Caki2 (cell line): ENCODE measurements at regions not wholly inside any gene's neighbourhood (a gene's known extent, or its start where the extent isn't known, plus 50 kb on each side); places are given as distances from the start of the nearest gene placed in this dataset.

Source experiments
- DNase-seq: peaks from one replicate; pipeline ENCODE4 v3.0.0-alpha.2; 2015; ENCODE audit warnings: low read depth
- in situ Hi-C: cut with HindIII; loops from 2 replicates; pipeline ENCODE4 v1.10.0; 2016; ENCODE audit warnings: low sequenced_read_pairs, low pct_unique_long_range_greater_than_20kb, mixed read lengths

DNA sequence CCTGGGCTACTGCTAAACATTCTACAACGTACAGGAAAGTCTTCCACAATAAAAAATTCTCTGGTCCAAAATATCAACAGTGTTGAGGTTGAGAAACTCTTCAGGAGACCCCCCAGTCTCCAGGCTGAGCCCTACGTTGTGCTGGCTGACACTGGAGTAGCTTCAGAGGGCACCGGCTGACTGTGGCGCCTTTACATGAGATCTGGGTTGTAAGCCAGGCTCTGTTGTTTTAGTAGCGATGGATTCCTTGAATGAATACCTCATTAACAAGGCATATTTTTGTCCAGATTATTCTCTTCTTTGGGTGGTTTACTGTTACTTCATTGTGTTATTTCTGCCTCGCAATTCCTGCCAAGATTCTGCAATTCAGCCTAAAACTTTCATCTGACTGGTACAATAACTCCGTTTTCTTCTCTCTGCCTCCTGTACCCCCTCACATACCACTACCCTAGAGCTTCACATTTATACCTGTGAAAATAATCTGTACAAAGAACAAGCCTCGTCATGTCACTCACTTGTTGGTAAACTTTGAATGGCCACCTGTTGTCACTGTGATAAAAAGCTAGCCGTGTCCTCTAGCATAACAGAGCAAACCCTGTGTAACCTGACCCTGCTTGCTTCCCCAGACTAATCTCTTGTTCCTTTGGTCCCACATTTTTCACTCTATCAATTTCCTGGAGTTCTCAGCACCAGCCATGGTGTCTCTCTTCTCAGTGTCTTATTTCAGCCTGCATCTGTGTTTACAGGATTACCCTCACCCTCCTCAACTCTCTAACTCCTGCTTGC is 1476.1 kb upstream of the TENM3 start:
- in situ Hi-C loops, result no loop called here

DNA sequence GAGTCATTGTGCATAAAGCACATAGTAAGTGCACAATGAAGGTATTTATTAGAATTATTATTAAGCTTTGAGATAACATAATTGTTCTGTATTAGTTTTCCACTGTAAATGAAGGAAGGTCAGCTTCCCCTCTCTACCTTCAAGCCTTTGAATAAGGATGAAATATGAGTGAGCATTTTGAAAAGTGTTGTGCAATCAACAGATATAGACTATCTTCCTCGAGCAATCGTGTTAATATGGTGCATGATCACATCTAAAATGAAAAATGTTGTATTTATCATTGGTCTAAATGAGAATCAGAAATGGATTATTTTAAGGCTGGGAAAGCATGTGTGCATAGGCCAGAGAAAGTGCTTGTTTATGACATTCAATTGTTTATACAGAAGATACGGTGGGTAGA is 1474.6 kb upstream of the TENM3 start:
- in situ Hi-C loops, result no loop called here
- no peak for DNase-seq

More for the DNA sequence above, 1476.1 kb upstream of the TENM3 start:
- no peak for DNase-seq

DNA sequence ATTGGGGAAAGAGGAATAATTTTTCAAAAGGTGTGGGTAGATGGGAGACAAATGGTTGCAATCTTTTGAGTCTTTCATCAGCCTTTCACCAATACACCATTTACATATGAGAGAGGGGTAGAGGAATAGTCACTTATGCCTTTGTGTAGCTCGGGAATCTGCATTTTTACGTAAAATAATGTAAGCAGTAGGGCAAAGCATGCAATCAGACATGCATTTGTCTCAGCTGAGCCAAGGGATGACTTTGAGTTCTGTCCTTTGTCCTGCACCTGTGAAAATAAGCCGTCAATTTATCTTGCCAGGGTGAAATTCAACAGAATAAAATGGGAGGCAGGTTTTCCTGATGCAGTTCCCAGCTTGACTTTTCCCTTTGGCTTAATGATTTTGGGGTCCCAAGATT is 1473.4 kb upstream of the TENM3 start:
- no peak for DNase-seq

DNA sequence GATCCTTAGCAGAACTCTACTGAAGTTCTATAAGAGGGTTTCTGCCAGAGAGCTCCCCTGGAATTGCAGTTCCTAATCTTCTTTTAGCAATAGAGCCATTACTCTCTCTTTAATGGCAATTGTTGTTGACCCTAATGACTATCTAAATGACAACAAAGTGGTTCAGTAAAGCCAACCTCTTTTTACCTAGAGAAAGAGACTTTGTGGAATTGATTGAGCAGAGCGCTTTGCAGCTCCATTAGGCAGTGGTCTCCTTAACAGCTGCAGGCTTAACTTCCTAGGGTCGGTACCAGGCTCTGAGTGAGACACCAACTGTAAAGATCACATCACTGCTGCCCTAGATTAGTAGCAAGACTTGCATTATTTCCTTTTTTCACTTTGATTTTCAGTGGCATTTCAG is 1472.9 kb upstream of the TENM3 start:
- DNase-seq, result no peak
- in situ Hi-C loops, result no loop called here

More for the DNA sequence above, 1473.4 kb upstream of the TENM3 start:
- in situ Hi-C loops, result no loop called here

DNA sequence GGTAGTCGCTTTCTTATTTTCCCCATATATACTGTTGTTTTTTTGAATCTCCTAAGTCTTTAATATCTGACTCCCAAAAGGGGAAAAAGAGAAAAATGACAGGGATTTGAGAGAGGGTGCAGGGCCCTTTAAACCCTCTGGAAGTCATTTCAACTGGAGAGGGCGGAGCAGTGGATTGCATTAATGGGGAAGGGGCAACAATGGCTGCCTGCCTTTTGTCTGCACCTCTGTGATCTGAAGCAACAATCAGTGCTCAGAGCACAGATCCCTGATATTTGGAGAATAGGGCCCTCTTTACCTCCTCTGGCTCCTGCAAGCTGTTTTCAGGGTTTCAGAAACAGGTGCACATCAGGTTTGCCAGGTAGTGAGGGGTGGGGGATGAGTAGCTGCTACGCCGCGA is 1458.3 kb upstream of the TENM3 start:
- no peak for DNase-seq
- in situ Hi-C loops, result no loop called here

DNA sequence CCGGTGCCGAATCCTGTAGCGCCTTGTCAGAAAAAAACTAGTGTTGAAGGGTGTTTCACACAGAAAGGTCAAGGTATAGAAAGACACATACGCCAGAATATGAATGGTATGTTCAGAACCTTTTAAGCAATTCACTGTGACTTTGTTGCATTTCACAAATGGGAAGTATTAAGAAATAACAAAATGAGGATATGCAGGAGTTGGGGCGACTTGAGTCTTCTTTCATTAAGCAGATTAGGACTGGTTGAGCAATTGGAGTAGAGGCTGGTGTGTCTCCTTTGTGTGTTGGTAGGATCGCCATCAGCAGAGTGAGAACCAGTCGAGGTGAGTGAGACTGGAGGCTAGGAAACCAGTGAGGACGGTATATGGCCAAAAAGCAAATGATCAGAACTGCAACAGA is 1454.5 kb upstream of the TENM3 start:
- in situ Hi-C loops, result no loop called here
- DNase-seq, result no peak

DNA sequence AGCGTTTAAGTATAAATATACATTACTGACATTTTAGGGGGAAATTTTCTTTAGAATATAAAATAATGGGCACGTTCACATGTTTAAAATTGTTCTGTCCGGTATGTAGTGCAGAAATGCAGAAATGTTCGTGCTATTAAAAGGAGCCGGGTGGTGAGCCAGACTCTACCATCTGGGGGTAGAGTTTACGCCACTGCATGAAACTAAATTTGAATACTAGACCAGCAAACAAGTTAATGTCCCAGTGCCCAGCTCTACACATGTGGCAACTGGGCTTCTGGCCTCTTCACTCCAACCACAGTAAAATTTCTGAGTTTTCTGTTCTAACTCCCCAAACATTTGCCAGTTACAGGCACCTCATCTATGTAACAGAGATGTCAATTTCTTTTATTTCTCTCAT is 1453.3 kb upstream of the TENM3 start:
- DNase-seq, result no peak
- in situ Hi-C loops, result no loop called here

DNA sequence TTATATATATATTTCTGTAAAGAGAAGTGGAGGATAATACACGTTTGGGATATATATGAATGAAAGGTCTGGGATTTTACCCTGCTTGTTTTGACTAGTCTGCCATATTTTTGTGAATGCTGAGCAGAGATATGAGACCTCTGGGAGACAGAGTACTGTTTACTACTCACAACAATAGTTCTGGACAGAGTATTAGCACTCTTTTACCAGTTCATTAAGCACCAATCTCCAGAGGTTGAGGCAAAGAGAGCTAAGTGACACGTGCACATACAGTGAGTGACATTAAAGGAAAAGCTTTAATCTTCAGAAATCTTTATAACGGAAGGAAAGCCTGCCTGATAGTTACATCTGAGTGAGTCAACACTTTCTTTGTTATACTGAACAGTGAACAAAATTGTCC is 1452.7 kb upstream of the TENM3 start:
- in situ Hi-C loops, result no loop called here
- DNase-seq, result no peak

DNA sequence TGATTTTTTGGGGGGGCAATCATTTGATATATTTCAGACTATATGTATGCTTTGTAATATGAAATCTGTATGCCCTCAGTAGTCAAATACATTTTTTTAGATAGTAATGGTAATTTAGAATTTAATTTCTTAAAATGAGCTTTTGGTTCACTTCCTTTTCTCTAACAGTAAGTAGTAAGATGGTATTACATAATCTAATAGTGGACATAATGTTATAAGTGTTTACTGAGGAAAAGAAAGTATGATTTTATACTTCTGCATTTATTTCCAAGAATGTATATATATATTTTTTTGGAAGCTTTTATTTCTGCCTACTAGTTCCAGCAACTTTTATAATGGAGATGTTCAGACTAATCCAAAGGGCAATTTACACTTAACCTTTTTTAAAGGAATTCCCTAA is 1450.7 kb upstream of the TENM3 start:
- DNase-seq, result no peak
- in situ Hi-C loops, result no loop called here

DNA sequence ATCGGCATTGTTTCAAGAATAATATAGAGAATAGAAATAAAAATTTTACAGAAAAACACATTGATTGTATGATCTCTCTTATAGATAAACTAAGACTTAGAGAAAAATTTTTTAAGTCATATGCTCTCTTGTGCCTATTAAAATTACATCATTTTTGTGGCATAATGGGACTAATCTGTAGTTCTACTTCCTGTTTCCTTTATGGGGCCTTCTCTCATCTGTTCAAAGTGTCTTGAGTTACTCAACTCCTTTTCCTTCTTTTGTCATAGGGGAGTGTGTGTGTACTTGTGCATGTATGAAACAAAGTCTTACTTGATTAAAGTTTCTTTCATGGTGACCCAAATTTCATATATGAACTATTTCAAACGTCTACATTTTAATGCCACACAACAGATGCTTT is 1448.9 kb upstream of the TENM3 start:
- in situ Hi-C loops, result no loop called here
- DNase-seq, result no peak

DNA sequence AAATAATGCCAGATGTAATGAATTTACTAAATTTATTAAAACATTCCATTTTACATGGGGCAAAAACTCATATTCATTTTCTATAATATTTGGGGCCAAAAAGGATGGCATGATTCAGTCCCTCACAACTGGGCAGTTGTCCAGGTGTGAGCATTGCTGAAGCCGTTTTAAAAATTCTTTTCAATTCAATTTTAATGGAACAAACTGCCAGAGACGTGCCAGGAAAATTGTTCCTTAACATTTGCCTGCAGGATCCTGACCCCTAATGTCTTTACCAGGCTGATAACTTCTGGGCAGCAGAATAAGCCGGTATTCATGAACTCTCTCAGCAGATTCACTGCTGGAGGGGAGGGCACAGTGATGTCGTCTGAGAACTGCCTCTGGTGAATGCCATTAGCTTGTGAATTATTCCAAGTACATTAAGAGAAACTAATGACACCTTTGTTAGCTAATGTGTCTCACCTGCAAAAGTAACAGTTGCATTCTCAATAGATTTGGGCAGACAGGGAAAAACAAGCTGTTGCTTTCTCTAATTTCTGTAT is 1445.1 kb upstream of the TENM3 start:
- no peak for DNase-seq
- in situ Hi-C loops, result no loop called here

DNA sequence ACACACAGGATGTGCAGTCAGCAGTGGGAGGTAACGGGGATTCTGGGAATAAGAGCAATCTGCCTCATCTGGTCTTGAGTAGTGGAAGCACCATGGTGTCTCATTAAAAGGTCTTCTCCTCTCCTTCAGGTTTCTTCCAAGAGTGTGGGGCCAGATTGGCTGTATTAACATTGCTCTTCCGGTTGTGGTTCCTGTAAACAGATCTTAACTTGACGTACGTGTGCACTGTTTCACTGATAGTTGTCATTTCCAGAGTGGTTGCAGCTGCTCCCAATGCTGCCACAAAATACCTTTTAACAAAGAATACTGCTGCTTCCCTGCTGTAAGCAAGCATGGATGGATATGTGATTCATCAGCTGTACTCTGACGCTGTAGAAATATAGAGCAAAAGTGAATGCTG is 1443.4 kb upstream of the TENM3 start:
- DNase-seq, result no peak
- in situ Hi-C loops, result no loop called here

DNA sequence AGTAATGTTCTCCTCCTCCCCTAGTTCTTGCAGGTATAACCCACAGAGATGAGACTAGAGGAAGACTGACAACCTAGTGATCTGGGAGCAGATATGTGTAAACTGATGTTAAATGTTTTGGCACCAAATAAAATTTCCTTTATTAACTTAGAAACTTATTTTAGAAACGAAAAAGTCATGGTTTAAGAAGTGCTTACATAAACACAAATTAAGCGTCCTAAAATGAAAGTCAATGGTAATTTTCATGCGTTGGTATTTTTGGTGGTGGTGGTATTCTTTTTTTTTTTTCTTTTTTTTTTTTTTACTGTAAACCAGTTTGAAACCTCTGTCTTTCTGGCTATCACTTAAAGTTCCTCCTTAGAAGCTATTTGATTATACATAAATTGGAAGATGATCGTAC is 1438.1 kb upstream of the TENM3 start:
- no peak for DNase-seq
- in situ Hi-C loops, result no loop called here

DNA sequence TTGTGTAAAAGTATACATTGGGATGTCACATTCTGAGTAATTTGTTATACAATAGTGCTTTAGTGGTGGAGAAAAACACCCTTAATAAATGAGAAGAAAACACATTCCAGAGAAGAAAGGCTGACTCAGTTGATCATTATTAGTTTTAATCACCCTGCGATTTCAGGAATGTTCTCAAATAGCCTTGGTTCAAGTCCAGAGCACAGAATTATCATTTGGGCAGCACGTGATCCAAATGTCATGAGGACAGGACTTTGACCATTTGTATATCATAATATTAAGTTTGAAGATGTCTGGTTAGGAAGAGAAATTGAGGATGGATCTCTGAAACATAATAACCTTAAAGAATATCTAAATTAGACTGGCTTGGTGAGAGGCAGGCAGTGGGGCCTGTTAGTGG is 1434.3 kb upstream of the TENM3 start:
- in situ Hi-C loops, result no loop called here

DNA sequence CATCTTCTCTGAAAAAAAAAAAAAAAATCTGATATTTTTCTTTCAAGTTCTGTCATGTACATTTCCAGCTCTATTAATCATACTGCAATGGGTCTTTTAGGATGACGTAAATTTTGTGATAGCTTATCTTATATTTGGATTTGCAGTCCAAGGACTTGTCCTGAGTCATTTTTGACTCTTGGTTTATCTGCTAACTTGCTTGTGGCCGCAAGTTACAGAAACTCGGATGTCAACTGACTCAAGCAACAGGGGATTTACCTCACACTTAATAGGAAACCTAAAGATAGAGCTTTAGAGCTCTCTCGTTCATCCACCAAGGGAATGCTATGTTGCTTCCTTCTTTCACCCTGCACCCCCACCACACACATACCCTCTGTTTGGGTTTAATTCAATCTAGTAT is 1433.8 kb upstream of the TENM3 start:
- DNase-seq, result no peak
- in situ Hi-C loops, result no loop called here

More for the DNA sequence above, 1434.3 kb upstream of the TENM3 start:
- no peak for DNase-seq

DNA sequence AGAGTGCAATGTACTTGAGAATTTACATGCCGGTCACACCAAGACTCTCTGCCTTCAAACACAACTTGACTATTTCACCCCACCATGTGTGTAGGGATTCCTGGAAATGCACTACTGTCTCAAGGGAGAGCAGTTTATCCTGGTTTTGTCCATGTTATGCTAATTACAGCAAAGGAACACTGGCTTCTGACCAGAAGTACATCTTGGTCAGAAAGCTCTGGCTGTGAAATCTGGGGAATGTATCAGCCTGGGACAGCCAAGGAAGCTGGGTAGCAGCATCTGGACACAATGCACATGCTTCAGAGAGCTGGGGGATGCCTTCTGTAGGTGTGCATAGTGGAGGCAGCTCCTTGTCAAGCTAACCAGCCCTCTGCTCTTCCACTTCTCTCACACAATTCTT is 1432.6 kb upstream of the TENM3 start:
- in situ Hi-C loops, result no loop called here
- DNase-seq, result no peak

DNA sequence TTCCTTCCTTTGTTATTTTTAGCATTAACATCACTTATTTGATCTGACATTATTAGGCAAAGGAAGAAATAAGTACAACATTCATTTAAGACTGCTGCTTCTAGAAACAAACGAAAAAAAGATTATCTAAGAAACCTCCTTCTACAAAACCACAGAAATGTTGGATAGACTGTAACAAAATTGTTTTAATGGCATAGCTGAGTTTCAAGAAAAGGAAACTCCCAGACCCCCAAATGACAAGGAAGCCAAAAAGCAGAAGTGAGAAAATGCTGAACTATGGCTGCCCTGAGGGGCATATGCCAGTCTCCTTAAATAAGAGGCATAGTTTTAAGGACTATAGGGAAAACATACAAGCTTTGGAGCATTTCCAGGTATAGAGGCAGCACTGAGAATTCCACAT is 1431.6 kb upstream of the TENM3 start:
- DNase-seq, result no peak
- in situ Hi-C loops, result no loop called here

DNA sequence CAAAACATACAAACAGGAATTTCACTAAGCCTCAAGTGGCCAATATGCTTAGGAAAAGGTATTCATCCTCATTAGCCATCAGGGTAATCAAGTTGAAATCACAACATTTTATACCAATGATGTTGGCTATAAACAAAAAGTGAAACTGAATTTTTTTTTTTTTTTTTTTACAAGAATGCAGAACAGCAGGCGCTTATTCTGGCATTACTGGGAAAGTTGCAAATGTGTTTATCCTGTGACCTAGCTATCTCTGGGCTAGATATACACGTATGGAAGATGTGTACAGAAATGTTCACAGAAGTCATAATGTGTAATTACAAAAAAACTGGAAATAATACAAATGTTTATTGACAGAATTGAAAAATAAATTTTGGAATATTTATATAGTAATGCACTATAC is 1430.4 kb upstream of the TENM3 start:
- no peak for DNase-seq
- in situ Hi-C loops, result no loop called here

DNA sequence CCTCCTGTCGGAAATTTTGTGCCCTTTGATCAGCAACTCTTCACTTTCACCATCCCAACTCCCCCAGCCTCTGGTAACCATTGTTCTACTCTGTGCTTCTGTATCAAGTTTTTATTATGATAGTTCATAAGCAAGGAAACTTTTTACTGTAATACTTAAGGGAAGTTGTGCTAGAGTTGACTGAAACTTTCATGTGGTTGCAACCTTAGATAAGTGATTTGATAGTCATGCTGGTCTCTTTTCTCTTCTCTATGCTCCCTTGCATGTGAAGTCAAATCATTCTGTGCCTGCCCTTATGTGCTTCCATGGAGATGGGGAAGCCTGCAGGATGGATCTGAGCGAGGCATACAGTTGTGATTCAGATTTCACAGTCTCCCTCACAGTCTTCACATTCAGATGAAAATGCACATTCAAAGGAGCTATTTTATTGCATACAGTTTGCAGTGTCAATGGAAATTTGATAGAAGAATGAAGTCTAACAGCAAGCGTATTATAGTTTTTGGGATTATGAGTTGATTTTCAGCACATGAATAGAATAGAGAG is 1428.3 kb upstream of the TENM3 start:
- in situ Hi-C loops, result no loop called here
- DNase-seq, result no peak

DNA sequence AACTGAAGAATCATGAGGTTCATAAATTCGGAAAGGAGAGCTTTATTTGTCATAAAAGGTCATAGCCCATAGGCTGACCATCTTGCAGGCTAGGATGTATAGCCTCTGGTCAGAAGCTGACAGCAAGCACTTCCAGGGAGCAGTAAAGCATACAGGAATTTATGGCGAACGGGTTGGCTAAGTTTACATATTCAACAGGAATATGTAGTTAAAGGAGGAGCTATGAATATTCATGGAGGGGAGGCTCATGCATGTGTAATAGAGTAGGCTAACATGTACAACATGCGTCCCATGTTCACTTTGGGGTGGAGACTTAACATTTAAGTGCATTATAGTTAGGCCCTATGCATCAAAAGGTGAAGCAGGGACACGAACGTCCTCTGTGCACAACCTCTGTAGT is 1425.7 kb upstream of the TENM3 start:
- DNase-seq, result no peak
- in situ Hi-C loops, result no loop called here
